Endothelial cell of umbilical vein (primary cell): ENCODE measurements at regions not wholly inside any gene's neighbourhood (a gene's known extent, or its start where the extent isn't known, plus 50 kb on each side); places are given as distances from the start of the nearest gene placed in this dataset.

ENCODE experiments used
- CTCF ChIP-seq, 2 donors: IDR thresholded peaks; 1 replicate in 1 of 2; 2 replicates in 1 of 2; pipeline ENCODE4 v1.5.1; 2011; ENCODE audit warnings: low read length in 2 of 2, mild to moderate bottlenecking in 2 of 2, moderate library complexity in 2 of 2, control low read depth in 1 of 2, inconsistent platforms in 1 of 2, low read depth in 1 of 2; ENCODE audit not compliant: insufficient read depth in 1 of 2; ENCODE audit errors: extremely low read depth in 1 of 2
- EZH2 ChIP-seq: IDR thresholded peaks from 2 replicates; pipeline ENCODE4 v1.6.1; 2012; ENCODE audit warnings: borderline replicate concordance, low read depth, mild to moderate bottlenecking, moderate library complexity, low read length, inconsistent platforms; ENCODE audit not compliant: severe bottlenecking
- GATA2 ChIP-seq: IDR thresholded peaks from 2 replicates; pipeline ENCODE4 v1.7.0; 2011; ENCODE audit warnings: low read depth, mild to moderate bottlenecking, moderate library complexity, mixed read lengths, low read length; ENCODE audit not compliant: insufficient read length, insufficient read depth
- MYC ChIP-seq: IDR thresholded peaks from one replicate; pipeline ENCODE4 v1.6.1; 2011; ENCODE audit warnings: mild to moderate bottlenecking, low read depth, low read length
- POLR2A ChIP-seq: IDR thresholded peaks from 2 replicates; pipeline ENCODE4 v1.6.1; 2012; ENCODE audit warnings: low read depth, mild to moderate bottlenecking, control low read depth, low read length

GRCh38 chr2:59456285-59456684 is 1097.2 kb downstream of the BCL11A start:
- TF ChIP-seq CTCF (IDR thresholded peaks at IDR 0.05; ENCODE audit: extremely low read depth in 1 of 2, insufficient read depth in 1 of 2, low read depth in 1 of 2, low read length in 2 of 2) (no peak), POLR2A (no peak), EZH2 (no peak), MYC (no peak), GATA2 (no peak)
